Retinal pigment epithelial cell (primary cell): ENCODE measurements at regions not wholly inside any gene's neighbourhood (a gene's known extent, or its start where the extent isn't known, plus 50 kb on each side); places are given as distances from the start of the nearest gene placed in this dataset.

Source experiments
- DNase-seq: peaks from one replicate; pipeline ENCODE4 v3.0.0-alpha.2; 2010; ENCODE audit warnings: low read depth
- H3K4me3 ChIP-seq: 2 replicates; pipeline ENCODE4 v1.5.1; 2011; ENCODE audit warnings: mild to moderate bottlenecking, low read length, control low read depth, moderate library complexity
- CTCF ChIP-seq: conservative IDR thresholded peaks from 2 replicates; pipeline ENCODE4 v1.5.1; 2011; ENCODE audit warnings: low read depth, low read length, control low read depth, inconsistent platforms

- no peak for DNase-seq
- H3K4me3 ChIP-seq, result no peak overlapping the region
- TF ChIP-seq CTCF, result no peak
Observed at GRCh38 chr9:24434183-24434582, 111.5 kb downstream of the IZUMO3 start.

GRCh38 chr9:24416136-24416535 is 129.6 kb downstream of the IZUMO3 start:
- H3K4me3 ChIP-seq, result no peak overlapping the region
- no peak for DNase-seq
- no peak for TF ChIP-seq CTCF

- no peak for DNase-seq
- no peak for TF ChIP-seq CTCF
- H3K4me3 ChIP-seq, result no peak overlapping the region
Observed at GRCh38 chr9:24413651-24414050, 132.0 kb downstream of the IZUMO3 start.

- H3K4me3 ChIP-seq, result no peak overlapping the region
- DNase-seq, result no peak
- TF ChIP-seq CTCF, result no peak
Observed at GRCh38 chr9:24398466-24398865, 147.2 kb downstream of the IZUMO3 start.

- TF ChIP-seq CTCF, result no peak
- no peak overlapping the region for H3K4me3 ChIP-seq
- no peak for DNase-seq
Observed at GRCh38 chr9:24391095-24391494, 154.6 kb downstream of the IZUMO3 start.

GRCh38 chr9:24385077-24385476 is 160.6 kb downstream of the IZUMO3 start:
- TF ChIP-seq CTCF, result no peak
- H3K4me3 ChIP-seq, result no peak overlapping the region
- no peak for DNase-seq

- no peak overlapping the region for H3K4me3 ChIP-seq
- no peak for TF ChIP-seq CTCF
- DNase-seq, result no peak
Observed at GRCh38 chr9:24382566-24382965, 163.1 kb downstream of the IZUMO3 start.
